Loucy (cell line): ENCODE measurements at regions not wholly inside any gene's neighbourhood (a gene's known extent, or its start where the extent isn't known, plus 50 kb on each side); places are given as distances from the start of the nearest gene placed in this dataset.
"Not testable (repeated sequence)": the region's sequence is repeated elsewhere in the genome, so short reads cannot be mapped to it uniquely, and the experiment has no call there.

ENCODE experiments used
- EZH2phosphoT487 ChIP-seq: fragments of 200-600 bp; IDR thresholded peaks from 2 replicates; pipeline ENCODE4 v1.6.1; 2018; ENCODE audit warnings: antibody characterized with exemption, mild to moderate bottlenecking, moderate library complexity, borderline replicate concordance
- TF ChIP-seq, protein P1 (sequence below): fragments of 200-600 bp; sonication (generic); conservative IDR thresholded peaks from 2 replicates; pipeline ENCODE4 v1.5.1; 2014; ENCODE audit warnings: mild to moderate bottlenecking, antibody characterized with exemption, low read length

DNA sequence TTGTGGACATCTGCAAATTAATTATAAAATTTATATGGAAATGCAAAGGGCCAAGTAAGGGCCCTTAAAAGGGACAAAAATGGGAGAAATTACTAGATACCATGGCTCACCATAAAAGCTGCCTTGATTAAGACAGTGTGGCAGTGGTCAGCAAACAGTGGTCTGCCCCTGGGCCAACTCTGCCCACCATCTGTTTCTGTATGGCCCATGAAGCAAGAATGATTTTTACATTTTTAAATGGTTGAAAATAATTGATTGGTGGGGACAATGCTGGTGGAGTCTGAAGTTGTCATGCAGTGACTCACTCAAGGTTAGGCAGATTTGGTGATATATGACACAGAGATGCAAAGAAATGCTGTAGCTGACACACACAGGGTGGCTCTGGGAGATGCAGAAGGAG is 295.6 kb downstream of the RTP5 start:
- TF ChIP-seq, protein P1, sequence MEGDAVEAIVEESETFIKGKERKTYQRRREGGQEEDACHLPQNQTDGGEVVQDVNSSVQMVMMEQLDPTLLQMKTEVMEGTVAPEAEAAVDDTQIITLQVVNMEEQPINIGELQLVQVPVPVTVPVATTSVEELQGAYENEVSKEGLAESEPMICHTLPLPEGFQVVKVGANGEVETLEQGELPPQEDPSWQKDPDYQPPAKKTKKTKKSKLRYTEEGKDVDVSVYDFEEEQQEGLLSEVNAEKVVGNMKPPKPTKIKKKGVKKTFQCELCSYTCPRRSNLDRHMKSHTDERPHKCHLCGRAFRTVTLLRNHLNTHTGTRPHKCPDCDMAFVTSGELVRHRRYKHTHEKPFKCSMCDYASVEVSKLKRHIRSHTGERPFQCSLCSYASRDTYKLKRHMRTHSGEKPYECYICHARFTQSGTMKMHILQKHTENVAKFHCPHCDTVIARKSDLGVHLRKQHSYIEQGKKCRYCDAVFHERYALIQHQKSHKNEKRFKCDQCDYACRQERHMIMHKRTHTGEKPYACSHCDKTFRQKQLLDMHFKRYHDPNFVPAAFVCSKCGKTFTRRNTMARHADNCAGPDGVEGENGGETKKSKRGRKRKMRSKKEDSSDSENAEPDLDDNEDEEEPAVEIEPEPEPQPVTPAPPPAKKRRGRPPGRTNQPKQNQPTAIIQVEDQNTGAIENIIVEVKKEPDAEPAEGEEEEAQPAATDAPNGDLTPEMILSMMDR, result not testable (repeated sequence)
- not testable (repeated sequence) for TF ChIP-seq EZH2phosphoT487
